ENCODE measurements at regions not wholly inside any gene's neighbourhood (a gene's known extent, or its start where the extent isn't known, plus 50 kb on each side); places are given as distances from the start of the nearest gene placed in this dataset.

- DNase-seq (no peak), ATAC-seq (no peak)
- no peak overlapping the region for H3K4me3 ChIP-seq (ENCODE audit: low read length)
- peaks cover 0 to 6% (median 0%) of the 10 kb centered on the region in 7 donors for H3K4me1 Mint-ChIP-seq
- H3K9me3 ChIP-seq (ENCODE audit: control insufficient read depth in 2 of 3, low read length in 3 of 3) = no peaks in the 10 kb centered on the region
- no peak overlapping the region for H3K27ac Mint-ChIP-seq
- POLR2A ChIA-PET = no interaction called here
- peaks cover 12 to 19% (median 17%) of the 10 kb centered on the region in 5 donors for H3K27me3 Mint-ChIP-seq
- no peaks in the 10 kb centered on the region for H3K4me1 ChIP-seq (ENCODE audit: control insufficient read depth in 2 of 2, insufficient read depth in 2 of 2, low read length in 2 of 2)
- intact Hi-C loops (cut with micrococcal nuclease) = no loop called here
- no peaks in the 10 kb centered on the region for H3K36me3 Mint-ChIP-seq
- no peaks in the 10 kb centered on the region for H3K36me3 ChIP-seq (ENCODE audit: control insufficient read depth in 2 of 3, insufficient read depth in 3 of 3, low read length in 3 of 3)
- H3K27me3 ChIP-seq (ENCODE audit: control insufficient read depth in 2 of 2, insufficient read depth in 2 of 2, low read length in 2 of 2) = no peaks in the 10 kb centered on the region
- no peak overlapping the region for H3K27ac ChIP-seq (ENCODE audit: low read depth, low read length)
- CTCF ChIA-PET = interaction anchor here (0.8 kb wide), 1 partner anchor 1505 kb away, joined by 3 read pairs; no protein-coding TSS in a partner anchor
- H3K9me3 Mint-ChIP-seq = no peaks in the 10 kb centered on the region
- no peak overlapping the region for H3K4me3 Mint-ChIP-seq
Measured at GRCh38 chr3:40593351-40593750, 68.6 kb downstream of the ZNF621 start.

DNA sequence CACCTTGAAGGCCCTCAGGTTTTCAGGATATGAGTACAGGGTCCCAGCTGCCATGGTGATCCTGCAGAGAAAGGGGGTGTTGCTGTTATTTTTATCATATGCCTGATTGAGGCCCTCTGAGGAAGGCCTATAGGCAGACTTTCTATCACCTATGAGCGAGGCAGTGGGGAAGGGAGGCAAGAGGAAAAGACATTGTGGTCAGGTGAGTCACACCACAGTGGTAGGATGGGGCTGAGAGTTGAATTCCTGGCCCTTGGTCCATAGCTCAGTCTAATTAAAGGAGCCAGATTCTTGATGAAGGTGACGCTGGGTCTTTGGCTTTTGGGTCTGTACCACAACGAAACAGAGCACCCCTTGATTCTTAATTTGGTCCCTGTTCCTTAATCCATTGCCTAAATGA, 72.7 kb downstream of the ZNF621 start:
- H3K36me3 ChIP-seq (ENCODE audit: control insufficient read depth in 2 of 3, insufficient read depth in 3 of 3, low read length in 3 of 3) = no peaks in the 10 kb centered on the region
- DNase-seq = no peak
- no peak for ATAC-seq
- no peaks in the 10 kb centered on the region for H3K4me1 ChIP-seq (ENCODE audit: control insufficient read depth in 2 of 2, insufficient read depth in 2 of 2, low read length in 2 of 2)
- Mint-ChIP-seq H3K9me3 (no peaks in the 10 kb centered on the region), H3K27ac (no peak overlapping the region), H3K36me3 (no peaks in the 10 kb centered on the region), H3K4me1 (peaks cover 0 to 6% (median 0%) of the 10 kb centered on the region in 7 donors), H3K27me3 (peaks cover 19 to 44% (median 34%) of the 10 kb centered on the region in 5 donors), H3K4me3 (no peak overlapping the region)
- H3K27ac ChIP-seq (ENCODE audit: low read depth, low read length) = no peak overlapping the region
- ChIA-PET CTCF (interaction anchor here (1.3 kb wide), 1 partner anchor 17 kb away, joined by 3 read pairs; no protein-coding TSS in a partner anchor), POLR2A (no interaction called here)
- intact Hi-C loops (cut with micrococcal nuclease) = no loop called here
- H3K9me3 ChIP-seq (ENCODE audit: control insufficient read depth in 2 of 3, low read length in 3 of 3) = no peaks in the 10 kb centered on the region
- no peak overlapping the region for H3K4me3 ChIP-seq (ENCODE audit: low read length)
- H3K27me3 ChIP-seq (ENCODE audit: control insufficient read depth in 2 of 2, insufficient read depth in 2 of 2, low read length in 2 of 2) = no peaks in the 10 kb centered on the region

DNA sequence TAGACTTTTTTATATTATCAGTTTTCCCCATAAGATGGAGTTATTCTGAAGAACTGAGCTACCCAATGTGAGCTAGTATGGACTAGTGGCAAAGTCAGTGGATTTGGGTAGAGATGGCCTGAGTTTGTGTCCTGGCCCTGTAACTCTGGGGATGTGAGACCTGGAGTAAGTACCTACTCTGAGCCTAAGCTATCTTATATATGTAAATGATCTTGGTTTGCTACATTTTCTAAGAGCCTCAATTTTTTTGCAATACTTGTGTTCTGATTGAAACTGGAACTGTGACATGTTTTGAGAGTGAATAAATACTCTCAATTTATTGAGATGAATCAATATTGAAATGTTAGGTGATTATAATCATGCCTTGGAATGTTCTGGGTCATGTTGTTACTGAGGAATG, 73.6 kb downstream of the ZNF621 start:
- no peak for ATAC-seq

DNA sequence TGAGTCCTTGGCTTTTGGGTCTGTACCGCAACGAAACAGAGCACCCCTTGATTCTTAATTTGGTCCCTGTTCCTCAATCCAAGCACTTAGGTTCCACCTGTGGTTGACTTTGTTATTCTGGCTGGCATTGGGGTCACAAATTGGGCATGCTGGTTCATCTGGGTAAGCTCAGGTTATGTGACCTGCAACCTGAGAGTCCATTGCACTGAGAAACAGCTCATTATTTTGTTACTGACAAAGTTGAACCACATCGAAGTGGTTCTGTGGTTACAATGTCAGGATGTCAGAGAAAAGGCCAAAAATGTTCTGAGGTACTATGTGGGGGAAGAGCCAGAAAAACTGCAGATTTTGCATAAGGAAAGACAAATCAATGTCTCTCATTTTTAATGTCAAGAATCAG, 74.2 kb downstream of the ZNF621 start:
- DNase-seq (no peak), ATAC-seq (no peak)
- Mint-ChIP-seq H3K27me3 (peaks cover 21 to 48% (median 43%) of the 10 kb centered on the region in 5 donors), H3K36me3 (no peaks in the 10 kb centered on the region), H3K9me3 (no peaks in the 10 kb centered on the region), H3K4me1 (peaks cover 0 to 6% (median 0%) of the 10 kb centered on the region in 7 donors), H3K27ac (no peak overlapping the region), H3K4me3 (no peak overlapping the region)
- Histone ChIP-seq H3K4me3 (ENCODE audit: low read length) (no peak overlapping the region), H3K27ac (ENCODE audit: low read depth, low read length) (no peak overlapping the region), H3K4me1 (ENCODE audit: control insufficient read depth in 2 of 2, insufficient read depth in 2 of 2, low read length in 2 of 2) (no peaks in the 10 kb centered on the region), H3K27me3 (ENCODE audit: control insufficient read depth in 2 of 2, insufficient read depth in 2 of 2, low read length in 2 of 2) (no peaks in the 10 kb centered on the region), H3K9me3 (ENCODE audit: control insufficient read depth in 2 of 3, low read length in 3 of 3) (no peaks in the 10 kb centered on the region), H3K36me3 (ENCODE audit: control insufficient read depth in 2 of 3, insufficient read depth in 3 of 3, low read length in 3 of 3) (no peaks in the 10 kb centered on the region)
- CTCF ChIA-PET = interaction anchor here (1.3 kb wide), 1 partner anchor 18 kb away, joined by 3 read pairs; no protein-coding TSS in a partner anchor
- POLR2A ChIA-PET = no interaction called here
- intact Hi-C loops (cut with micrococcal nuclease) = no loop called here

More for the DNA sequence above, 73.6 kb downstream of the ZNF621 start:
- Histone ChIP-seq H3K4me1 (ENCODE audit: control insufficient read depth in 2 of 2, insufficient read depth in 2 of 2, low read length in 2 of 2) (no peaks in the 10 kb centered on the region), H3K27ac (ENCODE audit: low read depth, low read length) (no peak overlapping the region), H3K36me3 (ENCODE audit: control insufficient read depth in 2 of 3, insufficient read depth in 3 of 3, low read length in 3 of 3) (no peaks in the 10 kb centered on the region), H3K9me3 (ENCODE audit: control insufficient read depth in 2 of 3, low read length in 3 of 3) (no peaks in the 10 kb centered on the region), H3K4me3 (ENCODE audit: low read length) (no peak overlapping the region), H3K27me3 (ENCODE audit: control insufficient read depth in 2 of 2, insufficient read depth in 2 of 2, low read length in 2 of 2) (no peaks in the 10 kb centered on the region)
- H3K4me1 Mint-ChIP-seq = peaks cover 0 to 6% (median 0%) of the 10 kb centered on the region in 7 donors
- H3K36me3 Mint-ChIP-seq = no peaks in the 10 kb centered on the region
- intact Hi-C loops (cut with micrococcal nuclease) = no loop called here
- POLR2A ChIA-PET = no interaction called here
- CTCF ChIA-PET = interaction anchor here (1.3 kb wide), 1 partner anchor 18 kb away, joined by 3 read pairs; no protein-coding TSS in a partner anchor
- no peaks in the 10 kb centered on the region for H3K9me3 Mint-ChIP-seq
- H3K27me3 Mint-ChIP-seq = peaks cover 18 to 50% (median 41%) of the 10 kb centered on the region in 5 donors
- DNase-seq = no peak
- H3K27ac Mint-ChIP-seq = no peak overlapping the region
- no peak overlapping the region for H3K4me3 Mint-ChIP-seq

- H3K36me3 ChIP-seq (ENCODE audit: control insufficient read depth in 2 of 3, insufficient read depth in 3 of 3, low read length in 3 of 3) = no peaks in the 10 kb centered on the region
- DNase-seq (no peak), ATAC-seq (no peak)
- no peak overlapping the region for H3K4me3 ChIP-seq (ENCODE audit: low read length)
- H3K27me3 Mint-ChIP-seq = peaks cover 30 to 67% (median 44%) of the 10 kb centered on the region in 5 donors
- H3K27ac ChIP-seq (ENCODE audit: low read depth, low read length) = no peak overlapping the region
- H3K36me3 Mint-ChIP-seq = no peaks in the 10 kb centered on the region
- no peak overlapping the region for H3K27ac Mint-ChIP-seq
- no peaks in the 10 kb centered on the region for H3K9me3 ChIP-seq (ENCODE audit: control insufficient read depth in 2 of 3, low read length in 3 of 3)
- ChIA-PET CTCF (interaction anchor here (2.0 kb wide), 1 partner anchor 22 kb away, joined by 5 read pairs; no protein-coding TSS in a partner anchor), POLR2A (no interaction called here)
- no peaks in the 10 kb centered on the region for H3K27me3 ChIP-seq (ENCODE audit: control insufficient read depth in 2 of 2, insufficient read depth in 2 of 2, low read length in 2 of 2)
- no peak overlapping the region for H3K4me3 Mint-ChIP-seq
- H3K4me1 Mint-ChIP-seq = no peaks in the 10 kb centered on the region
- H3K4me1 ChIP-seq (ENCODE audit: control insufficient read depth in 2 of 2, insufficient read depth in 2 of 2, low read length in 2 of 2) = no peaks in the 10 kb centered on the region
- no peaks in the 10 kb centered on the region for H3K9me3 Mint-ChIP-seq
- intact Hi-C loops (cut with micrococcal nuclease) = no loop called here
Measured at GRCh38 chr3:40602778-40603385, 78.1 kb downstream of the ZNF621 start.

DNA sequence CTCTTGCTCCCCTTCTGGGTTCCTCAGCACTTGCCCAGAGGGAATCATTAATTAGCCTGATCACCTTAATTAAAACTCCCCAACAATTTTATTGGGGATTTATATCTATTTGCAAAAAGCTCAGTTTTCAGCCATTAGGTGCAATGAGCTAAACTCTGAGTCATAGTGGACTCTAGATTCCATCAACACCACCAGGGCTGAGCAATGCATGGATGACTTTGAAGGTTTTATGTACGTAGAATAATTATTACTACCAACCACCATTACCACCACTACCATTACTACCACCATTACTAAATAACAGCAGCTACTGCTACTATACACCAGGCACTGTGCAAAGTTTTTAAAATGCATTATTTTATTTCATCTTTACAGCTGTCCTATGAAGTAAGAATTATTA, 81.2 kb downstream of the ZNF621 start:
- DNase-seq (no peak), ATAC-seq (no peak)
- H3K36me3 ChIP-seq (ENCODE audit: control insufficient read depth in 2 of 3, insufficient read depth in 3 of 3, low read length in 3 of 3) = no peaks in the 10 kb centered on the region
- H3K4me1 Mint-ChIP-seq = peaks cover 0 to 2% (median 0%) of the 10 kb centered on the region in 7 donors
- ChIA-PET CTCF (no interaction called here), POLR2A (no interaction called here)
- peaks cover 17 to 48% (median 25%) of the 10 kb centered on the region in 5 donors for H3K27me3 Mint-ChIP-seq
- H3K36me3 Mint-ChIP-seq = no peaks in the 10 kb centered on the region
- H3K9me3 ChIP-seq (ENCODE audit: control insufficient read depth in 2 of 3, low read length in 3 of 3) = no peaks in the 10 kb centered on the region
- H3K9me3 Mint-ChIP-seq = no peaks in the 10 kb centered on the region
- H3K4me3 ChIP-seq (ENCODE audit: low read length) = no peak overlapping the region
- no peak overlapping the region for H3K4me3 Mint-ChIP-seq
- intact Hi-C loops (cut with micrococcal nuclease) = no loop called here
- no peaks in the 10 kb centered on the region for H3K27me3 ChIP-seq (ENCODE audit: control insufficient read depth in 2 of 2, insufficient read depth in 2 of 2, low read length in 2 of 2)
- no peaks in the 10 kb centered on the region for H3K4me1 ChIP-seq (ENCODE audit: control insufficient read depth in 2 of 2, insufficient read depth in 2 of 2, low read length in 2 of 2)
- H3K27ac ChIP-seq (ENCODE audit: low read depth, low read length) = no peak overlapping the region
- H3K27ac Mint-ChIP-seq = no peak overlapping the region

DNA sequence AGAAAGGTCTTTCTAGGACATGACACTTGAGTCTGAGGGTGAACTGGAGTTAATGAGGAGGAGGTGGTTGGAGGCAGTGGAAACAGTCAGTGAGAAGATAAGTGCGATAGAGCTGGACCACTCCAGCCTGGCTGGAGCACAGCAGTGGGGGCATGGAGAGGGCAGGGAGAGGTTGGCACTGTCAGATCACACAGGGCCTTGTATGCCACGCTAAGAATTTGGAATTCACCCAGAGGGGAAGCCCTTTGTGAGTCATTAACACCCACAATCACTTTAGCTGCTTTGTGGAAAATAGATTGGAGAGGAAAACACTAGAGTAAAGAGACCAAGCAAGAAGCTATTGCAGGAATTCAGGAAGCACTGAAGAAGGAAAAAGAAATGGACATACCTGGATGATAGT, 83.3 kb downstream of the ZNF621 start:
- H3K36me3 ChIP-seq (ENCODE audit: control insufficient read depth in 2 of 3, insufficient read depth in 3 of 3, low read length in 3 of 3) = no peaks in the 10 kb centered on the region
- ChIA-PET CTCF (no interaction called here), POLR2A (no interaction called here)
- H3K4me1 ChIP-seq (ENCODE audit: control insufficient read depth in 2 of 2, insufficient read depth in 2 of 2, low read length in 2 of 2) = no peaks in the 10 kb centered on the region
- intact Hi-C loops (cut with micrococcal nuclease) = no loop called here
- DNase-seq (no peak), ATAC-seq (no peak)
- no peaks in the 10 kb centered on the region for H3K9me3 ChIP-seq (ENCODE audit: control insufficient read depth in 2 of 3, low read length in 3 of 3)
- Mint-ChIP-seq H3K27me3 (peaks cover 19 to 36% (median 24%) of the 10 kb centered on the region in 5 donors), H3K9me3 (no peaks in the 10 kb centered on the region), H3K4me1 (peaks cover 0 to 2% (median 0%) of the 10 kb centered on the region in 7 donors), H3K27ac (no peak overlapping the region), H3K4me3 (no peak overlapping the region), H3K36me3 (no peaks in the 10 kb centered on the region)
- no peak overlapping the region for H3K4me3 ChIP-seq (ENCODE audit: low read length)
- no peak overlapping the region for H3K27ac ChIP-seq (ENCODE audit: low read depth, low read length)
- H3K27me3 ChIP-seq (ENCODE audit: control insufficient read depth in 2 of 2, insufficient read depth in 2 of 2, low read length in 2 of 2) = no peaks in the 10 kb centered on the region
